Kidney (tissue), 13 donors: ENCODE measurements at regions not wholly inside any gene's neighbourhood (a gene's known extent, or its start where the extent isn't known, plus 50 kb on each side); places are given as distances from the start of the nearest gene placed in this dataset.

Experiments used
- DNase-seq, 5 donors: peaks; one replicate each; pipeline ENCODE4 v3.0.0-alpha.2; 2013 to 2020
- FAIRE-seq: peaks from 2 replicates; lab custom pipeline; 2012; peaks lifted over from hg19 to GRCh38; lab: Jason Lieb, UNC
- H3K27ac ChIP-seq, 2 donors: one replicate each; pipeline ENCODE4 v1.7.0; 2013; ENCODE audit warnings: low read depth in 2 of 2, low read length in 2 of 2, inconsistent platforms in 1 of 2
- H3K27me3 ChIP-seq: one replicate; pipeline ENCODE4 v1.7.1; 2013; ENCODE audit warnings: low read length, inconsistent platforms; ENCODE audit not compliant: control insufficient read depth, insufficient read depth
- H3K36me3 ChIP-seq, 3 donors: one replicate each; pipeline versions ENCODE4 v1.7.0 to v1.7.1; 2013; ENCODE audit warnings: low read length in 3 of 3, control low read depth in 1 of 3, inconsistent platforms in 1 of 3; ENCODE audit not compliant: insufficient read depth in 3 of 3, control insufficient read depth in 2 of 3
- H3K4me1 ChIP-seq, 3 donors: one replicate each; pipeline versions ENCODE4 v1.7.0 to v1.7.1; 2013; ENCODE audit warnings: low read length in 3 of 3, inconsistent platforms in 1 of 3, low read depth in 1 of 3; ENCODE audit not compliant: control insufficient read depth in 2 of 3, insufficient read depth in 2 of 3
- H3K4me3 ChIP-seq, 3 donors: one replicate each; pipeline versions ENCODE4 v1.7.0 to v1.8.1; 2013; ENCODE audit warnings: low read length in 3 of 3, control low read depth in 1 of 3, inconsistent platforms in 1 of 3
- H3K9ac ChIP-seq, 3 donors: one replicate each; pipeline versions ENCODE4 v1.7.0 to v1.7.1; 2013; ENCODE audit warnings: low read length in 3 of 3, control low read depth in 1 of 3, inconsistent platforms in 1 of 3
- H3K9me3 ChIP-seq, 3 donors: one replicate each; pipeline versions ENCODE4 v1.7.0 to v1.7.1; 2013; ENCODE audit warnings: low read length in 3 of 3, control low read depth in 1 of 3, inconsistent platforms in 1 of 3; ENCODE audit not compliant: control insufficient read depth in 2 of 3, insufficient read depth in 1 of 3
- intact Hi-C: fragments of 100-400 bp; cut with DNase I; formaldehyde crosslinking; loops from one replicate; pipeline ENCODE4 v1.11.1; 2022
- TF ChIP-seq, protein P1 (sequence below): IDR thresholded peaks from 3 replicates; pipeline ENCODE4 v1.5.1; 2012; ENCODE audit warnings: mild to moderate bottlenecking, moderate library complexity, borderline replicate concordance; ENCODE audit not compliant: insufficient read depth; ENCODE audit errors: extremely low read depth
- donor health status: control.
- donor health status: control.
- donor health status: control.
- donor health status: control.
- donor health status: control.
- donor health status: DM: yes; HTN: yes; CAD: no.
- donor health status: Normal renal cell carcinoma (clear cell type).

DNA sequence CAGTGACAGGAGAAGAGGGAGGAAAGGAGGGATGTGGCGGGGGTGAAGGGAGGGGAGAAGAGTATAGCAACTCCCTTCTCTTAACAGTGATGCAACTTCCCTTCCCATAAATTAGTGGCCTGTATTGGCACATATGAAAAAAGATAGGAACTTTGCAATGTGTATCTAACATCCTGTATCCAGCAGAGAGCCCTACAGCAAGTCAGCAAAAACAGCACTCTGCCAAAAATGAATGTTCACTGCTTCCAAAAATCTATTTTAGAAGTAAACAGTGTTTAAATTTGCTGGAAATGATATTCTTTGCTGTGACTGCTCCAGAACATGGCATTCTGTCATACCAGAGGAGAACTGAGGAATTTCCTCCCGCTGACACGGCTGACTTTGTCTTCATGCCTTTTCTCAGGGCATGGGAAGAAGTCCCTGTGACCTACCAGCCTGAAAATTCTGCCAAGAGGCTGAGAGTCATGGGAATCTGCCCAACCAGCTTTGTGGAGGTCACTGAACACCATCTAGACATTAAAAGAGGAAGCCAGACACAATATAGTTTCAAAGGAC is 343.4 kb upstream of the RASGEF1B start:
- intact Hi-C loops = no loop called here
- H3K4me3 ChIP-seq = no peak overlapping the region
- H3K9me3 ChIP-seq = no peaks in the 10 kb centered on the region
- H3K27ac ChIP-seq = peak overlapping the region in 1 of 2 donors; percentile 5
- no peaks in the 10 kb centered on the region for H3K27me3 ChIP-seq
- H3K36me3 ChIP-seq = no peaks in the 10 kb centered on the region
- H3K9ac ChIP-seq = no peak overlapping the region
- FAIRE-seq (no peak), DNase-seq (peak in 1 of 5 donors; percentile 20)
- no peaks in the 10 kb centered on the region for H3K4me1 ChIP-seq
- TF ChIP-seq, protein P1, sequence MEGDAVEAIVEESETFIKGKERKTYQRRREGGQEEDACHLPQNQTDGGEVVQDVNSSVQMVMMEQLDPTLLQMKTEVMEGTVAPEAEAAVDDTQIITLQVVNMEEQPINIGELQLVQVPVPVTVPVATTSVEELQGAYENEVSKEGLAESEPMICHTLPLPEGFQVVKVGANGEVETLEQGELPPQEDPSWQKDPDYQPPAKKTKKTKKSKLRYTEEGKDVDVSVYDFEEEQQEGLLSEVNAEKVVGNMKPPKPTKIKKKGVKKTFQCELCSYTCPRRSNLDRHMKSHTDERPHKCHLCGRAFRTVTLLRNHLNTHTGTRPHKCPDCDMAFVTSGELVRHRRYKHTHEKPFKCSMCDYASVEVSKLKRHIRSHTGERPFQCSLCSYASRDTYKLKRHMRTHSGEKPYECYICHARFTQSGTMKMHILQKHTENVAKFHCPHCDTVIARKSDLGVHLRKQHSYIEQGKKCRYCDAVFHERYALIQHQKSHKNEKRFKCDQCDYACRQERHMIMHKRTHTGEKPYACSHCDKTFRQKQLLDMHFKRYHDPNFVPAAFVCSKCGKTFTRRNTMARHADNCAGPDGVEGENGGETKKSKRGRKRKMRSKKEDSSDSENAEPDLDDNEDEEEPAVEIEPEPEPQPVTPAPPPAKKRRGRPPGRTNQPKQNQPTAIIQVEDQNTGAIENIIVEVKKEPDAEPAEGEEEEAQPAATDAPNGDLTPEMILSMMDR = no peak

DNA sequence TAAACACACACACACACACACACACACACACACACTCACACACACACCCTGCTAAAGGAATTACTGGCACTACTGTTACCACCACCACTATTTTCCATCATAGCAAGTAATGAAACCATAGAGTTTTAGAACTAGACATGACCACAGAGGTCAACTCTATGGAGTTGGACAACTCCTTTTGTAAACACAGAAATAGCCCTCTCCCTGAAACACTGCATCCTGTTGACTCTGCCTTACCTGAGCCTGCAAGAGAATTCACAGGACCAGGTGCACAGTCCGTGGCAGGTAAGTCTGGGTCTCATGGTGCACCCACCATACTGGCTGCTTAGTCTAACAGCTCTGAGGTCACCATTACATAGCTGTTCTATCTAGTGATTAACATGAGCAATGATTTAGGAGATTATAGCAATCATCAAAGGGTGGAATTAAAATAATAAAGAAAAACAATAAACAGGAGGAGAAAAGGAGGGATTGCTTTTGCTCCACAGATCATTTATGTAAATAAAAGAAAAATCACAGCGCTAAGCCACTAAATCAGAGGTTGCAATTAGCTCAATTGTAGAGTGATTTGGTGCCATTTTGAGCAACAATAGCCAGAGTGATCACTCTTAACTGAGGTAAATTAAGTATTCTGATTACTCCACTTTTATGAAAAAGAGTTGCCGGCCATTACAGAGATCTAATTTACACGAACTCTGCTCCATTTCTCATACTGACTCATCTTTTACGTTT is 340.0 kb upstream of the RASGEF1B start:
- Histone ChIP-seq H3K4me1 (no peaks in the 10 kb centered on the region), H3K36me3 (no peaks in the 10 kb centered on the region), H3K27me3 (no peaks in the 10 kb centered on the region), H3K27ac (no peak overlapping the region), H3K9me3 (no peaks in the 10 kb centered on the region), H3K4me3 (no peak overlapping the region), H3K9ac (no peak overlapping the region)
- TF ChIP-seq, protein P1 = no peak
- DNase-seq = no peak
- FAIRE-seq = no peak
- intact Hi-C loops = no loop called here

DNA sequence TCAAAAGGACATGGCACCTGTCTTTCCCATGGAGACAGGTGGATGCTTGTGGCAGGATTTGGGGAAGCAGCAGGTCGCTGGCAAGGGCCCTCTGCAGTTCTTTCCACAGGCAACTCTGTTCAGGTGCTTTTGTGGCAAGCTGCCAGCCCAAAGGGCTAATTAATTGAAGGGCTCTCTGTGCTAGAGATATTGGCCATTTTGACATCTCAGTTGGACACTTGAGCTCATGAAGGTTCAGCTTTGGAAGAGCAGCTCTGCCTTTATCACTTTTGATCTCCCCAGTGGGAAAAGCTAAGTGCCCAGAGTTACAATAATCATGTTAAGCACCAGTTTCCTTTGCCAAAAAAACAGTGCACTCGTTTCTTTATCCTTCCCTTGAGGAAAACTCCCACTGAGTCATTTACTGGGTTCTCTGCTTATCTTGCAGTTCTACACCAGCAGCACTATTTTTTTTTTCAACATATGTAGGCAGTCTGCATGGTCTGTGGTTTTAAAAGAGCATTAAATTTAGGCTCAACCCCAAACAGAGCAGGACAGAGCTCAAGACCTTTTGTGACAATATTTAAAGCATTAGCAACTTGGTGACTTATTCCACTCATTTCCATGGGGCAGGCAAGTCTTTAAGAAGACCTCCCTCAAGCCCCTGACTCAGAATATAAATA is 336.4 kb upstream of the RASGEF1B start:
- Histone ChIP-seq H3K27ac (no peak overlapping the region), H3K9ac (no peak overlapping the region), H3K4me1 (no peaks in the 10 kb centered on the region), H3K9me3 (no peaks in the 10 kb centered on the region), H3K27me3 (no peaks in the 10 kb centered on the region), H3K4me3 (no peak overlapping the region), H3K36me3 (no peaks in the 10 kb centered on the region)
- no peak for FAIRE-seq
- intact Hi-C loops = no loop called here
- TF ChIP-seq, protein P1 = no peak
- peak in 2 of 5 donors; percentile 62 to 75 for DNase-seq
